NB4 (cell line): ENCODE measurements at regions not wholly inside any gene's neighbourhood (a gene's known extent, or its start where the extent isn't known, plus 50 kb on each side); places are given as distances from the start of the nearest gene placed in this dataset.

Source experiments
- DNase-seq: peaks from one replicate; pipeline ENCODE4 v3.0.0; 2010; ENCODE audit warnings: low read depth
- H3K4me3 ChIP-seq: one replicate; pipeline ENCODE4 v1.5.1; 2011; ENCODE audit warnings: mild to moderate bottlenecking, low read depth, low read length, moderate library complexity
- MYC ChIP-seq: IDR thresholded peaks from 2 replicates; pipeline ENCODE4 v1.6.1; 2011; ENCODE audit warnings: low read depth, low read length
- POLR2A ChIP-seq: IDR thresholded peaks from 2 replicates; pipeline ENCODE4 v1.6.1; 2011; ENCODE audit warnings: mild to moderate bottlenecking; ENCODE audit not compliant: insufficient read length; ENCODE audit errors: extremely low read depth
- TF ChIP-seq, protein P1 (sequence below): IDR thresholded peaks from 2 replicates; pipeline ENCODE4 v1.6.1; 2011; ENCODE audit warnings: low read depth, low read length
- TF ChIP-seq, protein P2 (sequence below): IDR thresholded peaks from one replicate; pipeline ENCODE4 v1.5.1; 2012; ENCODE audit warnings: low read depth, low read length

DNA sequence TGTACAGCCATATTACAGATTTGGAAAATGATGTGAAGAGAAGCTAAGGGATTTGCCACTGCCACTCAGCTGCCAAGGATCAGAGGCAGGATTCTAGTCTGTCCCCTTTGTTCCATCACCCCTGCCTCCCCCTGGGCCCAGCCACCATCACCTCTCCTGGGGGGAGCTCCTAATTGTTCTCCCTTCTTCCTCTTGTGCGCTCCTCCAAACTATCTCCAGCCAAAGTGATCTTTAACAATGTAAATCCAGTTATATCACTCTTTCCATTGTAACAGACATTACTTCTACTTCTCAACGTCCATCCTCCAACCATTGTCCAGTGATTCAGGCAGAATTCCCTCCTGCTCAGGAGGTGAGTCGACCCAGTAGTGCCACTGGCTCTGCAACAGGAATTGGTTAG is 164.1 kb downstream of the PLPP3 start:
- no peak for DNase-seq
- no peak overlapping the region for H3K4me3 ChIP-seq
- TF ChIP-seq, protein P1, sequence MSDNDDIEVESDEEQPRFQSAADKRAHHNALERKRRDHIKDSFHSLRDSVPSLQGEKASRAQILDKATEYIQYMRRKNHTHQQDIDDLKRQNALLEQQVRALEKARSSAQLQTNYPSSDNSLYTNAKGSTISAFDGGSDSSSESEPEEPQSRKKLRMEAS, result no peak
- TF ChIP-seq, protein P2, sequence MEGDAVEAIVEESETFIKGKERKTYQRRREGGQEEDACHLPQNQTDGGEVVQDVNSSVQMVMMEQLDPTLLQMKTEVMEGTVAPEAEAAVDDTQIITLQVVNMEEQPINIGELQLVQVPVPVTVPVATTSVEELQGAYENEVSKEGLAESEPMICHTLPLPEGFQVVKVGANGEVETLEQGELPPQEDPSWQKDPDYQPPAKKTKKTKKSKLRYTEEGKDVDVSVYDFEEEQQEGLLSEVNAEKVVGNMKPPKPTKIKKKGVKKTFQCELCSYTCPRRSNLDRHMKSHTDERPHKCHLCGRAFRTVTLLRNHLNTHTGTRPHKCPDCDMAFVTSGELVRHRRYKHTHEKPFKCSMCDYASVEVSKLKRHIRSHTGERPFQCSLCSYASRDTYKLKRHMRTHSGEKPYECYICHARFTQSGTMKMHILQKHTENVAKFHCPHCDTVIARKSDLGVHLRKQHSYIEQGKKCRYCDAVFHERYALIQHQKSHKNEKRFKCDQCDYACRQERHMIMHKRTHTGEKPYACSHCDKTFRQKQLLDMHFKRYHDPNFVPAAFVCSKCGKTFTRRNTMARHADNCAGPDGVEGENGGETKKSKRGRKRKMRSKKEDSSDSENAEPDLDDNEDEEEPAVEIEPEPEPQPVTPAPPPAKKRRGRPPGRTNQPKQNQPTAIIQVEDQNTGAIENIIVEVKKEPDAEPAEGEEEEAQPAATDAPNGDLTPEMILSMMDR, result no peak
- TF ChIP-seq MYC (no peak), POLR2A (no peak)

DNA sequence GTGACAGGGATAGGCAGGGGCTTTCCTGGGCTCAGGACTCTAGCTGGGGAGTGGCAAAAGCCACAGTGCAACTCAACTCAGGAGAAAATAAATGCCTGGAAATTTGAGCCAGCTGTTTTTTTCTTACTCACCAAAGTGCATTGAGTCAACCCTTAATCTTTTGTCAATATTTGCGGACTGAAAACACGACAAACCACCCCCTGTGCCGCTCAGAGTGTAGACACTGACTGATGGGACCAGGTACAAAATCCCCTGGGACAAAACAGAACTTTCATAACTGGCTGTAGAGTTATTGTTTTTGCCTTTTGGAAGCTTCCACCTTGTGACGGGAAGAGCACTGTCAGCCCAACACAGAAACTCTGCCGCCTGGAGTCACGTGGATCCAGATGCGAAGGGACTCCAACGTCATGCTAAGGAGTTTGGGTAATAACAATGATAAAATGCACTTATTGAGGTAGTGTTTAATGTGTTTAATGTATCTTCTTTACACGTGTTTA is 164.6 kb downstream of the PLPP3 start:
- DNase-seq, result no peak
- H3K4me3 ChIP-seq, result no peak overlapping the region
- TF ChIP-seq, protein P1, result no peak
- TF ChIP-seq POLR2A (no peak), MYC (no peak)
- TF ChIP-seq, protein P2, result no peak

DNA sequence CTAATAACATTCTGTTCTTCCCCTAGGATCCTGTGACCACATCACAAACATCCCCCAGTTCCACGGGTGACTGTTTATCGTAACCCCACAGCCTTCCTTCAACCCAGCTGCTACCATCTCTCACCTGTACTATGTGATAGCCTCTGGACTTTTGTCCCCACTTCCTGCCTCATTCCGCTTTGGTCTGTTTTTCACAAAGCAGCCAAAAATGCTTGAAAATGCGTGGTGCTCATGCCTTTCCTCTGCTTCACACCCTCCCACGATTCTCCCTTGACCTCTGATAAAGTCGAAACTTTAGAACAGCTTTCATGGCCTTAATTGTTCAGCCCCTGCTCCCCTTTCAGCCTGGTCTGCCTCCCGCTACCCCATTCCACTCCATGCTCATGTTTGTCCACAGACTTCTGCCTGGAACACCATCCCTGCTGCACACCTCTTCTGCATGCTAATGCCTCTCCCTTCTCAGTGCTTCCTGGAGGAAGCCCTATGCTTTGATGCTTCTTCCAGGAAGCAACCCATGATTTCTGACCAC is 165.6 kb downstream of the PLPP3 start:
- H3K4me3 ChIP-seq, result no peak overlapping the region
- TF ChIP-seq, protein P2, result no peak
- TF ChIP-seq POLR2A, result no peak
- TF ChIP-seq MYC, result no peak
- TF ChIP-seq, protein P1, result no peak
- DNase-seq, result no peak

DNA sequence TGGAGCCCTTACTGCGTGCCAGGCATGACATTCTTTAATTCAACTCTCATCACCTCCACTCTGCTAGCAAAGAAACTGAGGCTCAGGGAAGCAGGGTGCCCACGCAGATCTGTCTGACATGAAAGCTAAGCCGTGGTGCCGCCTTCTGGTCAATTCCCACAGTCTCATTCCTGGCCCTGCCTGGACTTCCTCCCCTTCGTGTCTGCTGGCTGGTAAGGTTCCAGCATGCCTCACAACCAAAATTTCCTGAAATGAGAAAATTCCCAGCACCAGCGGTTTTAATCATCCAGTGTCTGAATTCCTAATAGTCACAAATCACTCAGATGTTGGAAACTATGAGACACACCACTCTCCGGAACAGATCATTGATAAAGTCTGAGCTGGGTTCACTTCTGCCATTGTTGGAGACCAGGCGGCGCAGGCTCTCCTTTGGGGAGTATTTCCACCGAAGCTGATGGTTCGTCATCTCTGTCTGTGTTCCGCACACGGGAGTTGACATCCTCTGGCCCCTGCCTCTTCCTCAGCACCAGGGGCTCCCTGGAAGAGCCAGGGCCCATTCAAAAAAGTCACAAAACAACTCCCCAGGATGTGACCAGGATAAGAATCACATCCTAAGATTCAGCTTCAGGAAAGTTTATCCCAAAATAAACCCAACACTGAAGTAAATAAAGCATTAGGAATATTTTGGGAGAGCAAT is 167.7 kb downstream of the PLPP3 start:
- no peak overlapping the region for H3K4me3 ChIP-seq
- no peak for TF ChIP-seq MYC
- TF ChIP-seq, protein P1, result no peak
- TF ChIP-seq, protein P2, result no peak
- no peak for TF ChIP-seq POLR2A
- DNase-seq, result no peak

DNA sequence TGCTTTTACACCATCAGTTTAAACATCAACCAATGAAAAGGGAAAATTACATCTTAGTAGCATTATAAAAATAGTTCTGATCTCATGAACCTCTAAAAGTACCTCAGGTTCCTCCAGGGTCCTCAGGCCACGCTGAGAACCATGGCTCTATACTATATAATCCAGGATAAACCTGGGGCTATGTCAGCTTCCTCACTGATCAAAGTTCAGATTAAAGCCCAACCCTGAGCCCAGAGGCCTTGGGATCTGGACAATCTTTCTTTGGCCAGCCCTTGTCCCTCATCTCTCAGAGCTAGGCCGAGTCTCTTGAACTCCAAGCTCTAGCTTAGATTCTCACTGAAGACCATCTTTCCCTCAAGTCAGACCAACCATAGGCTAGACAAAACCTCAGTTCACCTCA is 168.3 kb downstream of the PLPP3 start:
- no peak for TF ChIP-seq MYC
- no peak for TF ChIP-seq POLR2A
- TF ChIP-seq, protein P2, result no peak
- TF ChIP-seq, protein P1, result no peak
- no peak overlapping the region for H3K4me3 ChIP-seq
- DNase-seq, result no peak
